ENCODE measurements at regions not wholly inside any gene's neighbourhood (a gene's known extent, or its start where the extent isn't known, plus 50 kb on each side); places are given as distances from the start of the nearest gene placed in this dataset.

- TF ChIP-seq CTCF (IDR thresholded peaks at IDR 0.05) (no peak), TEAD4 (CRISPR knock-in tag; IDR thresholded peaks at IDR 0.05) (no peak), ESRRA (CRISPR knock-in tag; IDR thresholded peaks at IDR 0.05; ENCODE audit: borderline replicate concordance) (no peak), MAX (CRISPR knock-in tag; IDR thresholded peaks at IDR 0.05) (no peak), CBFB (CRISPR knock-in tag; IDR thresholded peaks at IDR 0.05; ENCODE audit: low read depth) (no peak), JUN (CRISPR knock-in tag; IDR thresholded peaks at IDR 0.05) (no peak), ZNF512 (CRISPR knock-in tag; IDR thresholded peaks at IDR 0.05; ENCODE audit: borderline replicate concordance) (no peak), HMGA2 (CRISPR knock-in tag; IDR thresholded peaks at IDR 0.05) (no peak), NR3C1 (CRISPR knock-in tag; conservative IDR thresholded peaks at IDR 0.05; ENCODE audit: low read depth) (no peak), JAZF1 (CRISPR knock-in tag; IDR thresholded peaks at IDR 0.05) (no peak), SP1 (CRISPR knock-in tag; conservative IDR thresholded peaks at IDR 0.05) (no peak)
- TF ChIP-seq, protein P1, sequence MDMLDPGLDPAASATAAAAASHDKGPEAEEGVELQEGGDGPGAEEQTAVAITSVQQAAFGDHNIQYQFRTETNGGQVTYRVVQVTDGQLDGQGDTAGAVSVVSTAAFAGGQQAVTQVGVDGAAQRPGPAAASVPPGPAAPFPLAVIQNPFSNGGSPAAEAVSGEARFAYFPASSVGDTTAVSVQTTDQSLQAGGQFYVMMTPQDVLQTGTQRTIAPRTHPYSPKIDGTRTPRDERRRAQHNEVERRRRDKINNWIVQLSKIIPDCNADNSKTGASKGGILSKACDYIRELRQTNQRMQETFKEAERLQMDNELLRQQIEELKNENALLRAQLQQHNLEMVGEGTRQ (CRISPR knock-in tag; IDR thresholded peaks at IDR 0.05) = no peak
- TF ChIP-seq, protein P2, sequence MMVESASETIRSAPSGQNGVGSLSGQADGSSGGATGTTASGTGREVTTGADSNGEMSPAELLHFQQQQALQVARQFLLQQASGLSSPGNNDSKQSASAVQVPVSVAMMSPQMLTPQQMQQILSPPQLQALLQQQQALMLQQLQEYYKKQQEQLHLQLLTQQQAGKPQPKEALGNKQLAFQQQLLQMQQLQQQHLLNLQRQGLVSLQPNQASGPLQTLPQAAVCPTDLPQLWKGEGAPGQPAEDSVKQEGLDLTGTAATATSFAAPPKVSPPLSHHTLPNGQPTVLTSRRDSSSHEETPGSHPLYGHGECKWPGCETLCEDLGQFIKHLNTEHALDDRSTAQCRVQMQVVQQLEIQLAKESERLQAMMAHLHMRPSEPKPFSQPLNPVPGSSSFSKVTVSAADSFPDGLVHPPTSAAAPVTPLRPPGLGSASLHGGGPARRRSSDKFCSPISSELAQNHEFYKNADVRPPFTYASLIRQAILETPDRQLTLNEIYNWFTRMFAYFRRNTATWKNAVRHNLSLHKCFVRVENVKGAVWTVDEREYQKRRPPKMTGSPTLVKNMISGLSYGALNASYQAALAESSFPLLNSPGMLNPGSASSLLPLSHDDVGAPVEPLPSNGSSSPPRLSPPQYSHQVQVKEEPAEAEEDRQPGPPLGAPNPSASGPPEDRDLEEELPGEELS (CRISPR knock-in tag; IDR thresholded peaks at IDR 0.05) = no peak
Observed at GRCh38 chr13:36533806-36534205, 101.5 kb downstream of the CCNA1 start.

Measured in WTC11 (cell line).